ENCODE measurements at regions not wholly inside any gene's neighbourhood (a gene's known extent, or its start where the extent isn't known, plus 50 kb on each side); places are given as distances from the start of the nearest gene placed in this dataset.

- TF ChIP-seq EZH2 (IDR thresholded peaks at IDR 0.05; ENCODE audit: insufficient read depth, poor library complexity, severe bottlenecking) (no peak), EZH2phosphoT487 (IDR thresholded peaks at IDR 0.05; ENCODE audit: insufficient read depth, low read depth) (no peak)
Measured at GRCh38 chr14:27305441-27305945, 707.7 kb upstream of the NOVA1 start.
